IMR-90 (cell line): ENCODE measurements at regions not wholly inside any gene's neighbourhood (a gene's known extent, or its start where the extent isn't known, plus 50 kb on each side); places are given as distances from the start of the nearest gene placed in this dataset.

Experiments
- BHLHE40 ChIP-seq: fragments of 150-350 bp; IDR thresholded peaks from 2 replicates; pipeline ENCODE4 v1.6.1; 2016; ENCODE audit warnings: mild to moderate bottlenecking, low read depth, low read length
- CHD1 ChIP-seq: IDR thresholded peaks from 2 replicates; pipeline ENCODE4 v1.6.1; 2012; ENCODE audit warnings: low read depth, low read length, improper control_type of control experiment
- MAZ ChIP-seq: IDR thresholded peaks from 2 replicates; pipeline ENCODE4 v1.6.1; 2012; ENCODE audit warnings: low read depth, mild to moderate bottlenecking, low read length, improper control_type of control experiment, moderate library complexity, borderline replicate concordance
- NFE2L2 ChIP-seq: fragments of 150-350 bp; IDR thresholded peaks from 2 replicates; pipeline ENCODE4 v1.6.1; 2016; ENCODE audit warnings: low read depth, mild to moderate bottlenecking, low read length
- RAD21 ChIP-seq: IDR thresholded peaks from 2 replicates; pipeline ENCODE4 v1.6.1; 2012; ENCODE audit warnings: low read length, improper control_type of control experiment
- TF ChIP-seq, protein P1 (sequence below): fragments of 150-350 bp; IDR thresholded peaks from 2 replicates; pipeline ENCODE4 v1.6.1; 2016; ENCODE audit warnings: low read depth, mild to moderate bottlenecking, low read length, moderate library complexity, borderline replicate concordance

DNA sequence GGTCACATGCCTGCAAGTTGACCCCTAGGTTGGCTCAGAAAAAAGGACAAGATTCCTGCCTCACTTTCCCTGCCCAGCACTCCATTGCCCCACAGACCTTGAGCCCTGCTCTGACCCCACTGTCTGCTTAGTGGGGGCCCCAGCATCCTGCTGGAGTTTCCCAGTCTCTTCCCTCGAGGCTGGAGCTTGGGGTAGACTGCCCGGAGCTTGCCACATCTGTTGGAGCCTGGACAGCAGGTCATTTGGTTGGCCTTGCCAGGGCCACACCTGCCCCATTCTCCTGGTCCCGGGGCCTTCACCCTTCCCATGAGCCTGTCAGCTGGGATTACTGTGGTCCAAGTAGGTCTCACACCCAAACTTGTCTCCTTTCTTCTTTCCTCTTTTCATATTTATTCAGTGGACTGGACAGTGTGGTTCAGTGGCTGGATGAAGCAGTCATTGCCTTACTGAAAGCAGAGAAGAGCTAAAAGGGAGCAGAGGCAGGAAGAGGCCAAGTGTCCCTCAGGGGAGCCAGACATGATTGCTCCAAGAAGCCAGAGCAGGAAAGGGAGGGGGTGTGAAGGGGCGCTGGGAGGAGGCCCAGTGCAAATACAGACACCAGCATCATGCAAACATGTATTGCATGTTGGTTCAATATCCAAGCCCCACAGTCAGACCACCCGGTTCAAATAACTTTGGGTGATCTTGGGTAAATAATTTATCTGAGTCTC is 56.2 kb upstream of the CACUL1 start (continued):
- TF ChIP-seq, protein P1, sequence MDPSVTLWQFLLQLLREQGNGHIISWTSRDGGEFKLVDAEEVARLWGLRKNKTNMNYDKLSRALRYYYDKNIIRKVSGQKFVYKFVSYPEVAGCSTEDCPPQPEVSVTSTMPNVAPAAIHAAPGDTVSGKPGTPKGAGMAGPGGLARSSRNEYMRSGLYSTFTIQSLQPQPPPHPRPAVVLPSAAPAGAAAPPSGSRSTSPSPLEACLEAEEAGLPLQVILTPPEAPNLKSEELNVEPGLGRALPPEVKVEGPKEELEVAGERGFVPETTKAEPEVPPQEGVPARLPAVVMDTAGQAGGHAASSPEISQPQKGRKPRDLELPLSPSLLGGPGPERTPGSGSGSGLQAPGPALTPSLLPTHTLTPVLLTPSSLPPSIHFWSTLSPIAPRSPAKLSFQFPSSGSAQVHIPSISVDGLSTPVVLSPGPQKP = no peak
- TF ChIP-seq RAD21 = no peak
- no peak for TF ChIP-seq NFE2L2
- TF ChIP-seq MAZ = no peak
- TF ChIP-seq CHD1 = no peak
- no peak for TF ChIP-seq BHLHE40
